Coronary artery (tissue), 2 donors: ENCODE measurements at regions not wholly inside any gene's neighbourhood (a gene's known extent, or its start where the extent isn't known, plus 50 kb on each side); places are given as distances from the start of the nearest gene placed in this dataset.
A peak's percentile ranks its signal among the peaks of the same experiment; 100 is the strongest.

Source experiments
- DNase-seq: peaks from one replicate; pipeline ENCODE4 v3.0.0-alpha.2; 2017; ENCODE audit warnings: low spot score
- H3K27ac ChIP-seq, 2 donors: fragments of 200-600 bp; sonication (generic); one replicate each; pipeline ENCODE4 v1.5.1; 2016 to 2019
- H3K4me3 ChIP-seq: fragments of 200-600 bp; sonication (generic); 2 replicates; pipeline ENCODE4 v1.5.1; 2016; ENCODE audit warnings: mild to moderate bottlenecking, moderate library complexity
- CTCF ChIP-seq: fragments of 200-600 bp; sonication (generic); IDR thresholded peaks from one replicate; pipeline ENCODE4 v1.5.1; 2019; ENCODE audit warnings: antibody characterized with exemption

- DNase-seq: no peak
- Histone ChIP-seq H3K4me3 (peak overlapping the region; percentile 23), H3K27ac (peak overlapping the region in 1 of 2 donors; percentile 61)
- TF ChIP-seq CTCF: no peak
These were observed 291.2 kb downstream of the PTPRC start for GRCh38 chr1:198929961-198930599.

- no peak overlapping the region for H3K27ac ChIP-seq
- no peak for DNase-seq
- no peak overlapping the region for H3K4me3 ChIP-seq
- no peak for TF ChIP-seq CTCF
These were observed 293.6 kb downstream of the PTPRC start for GRCh38 chr1:198932351-198932991.

GRCh38 chr1:198933515-198934222 is 294.8 kb downstream of the PTPRC start:
- no peak for TF ChIP-seq CTCF
- DNase-seq: no peak
- Histone ChIP-seq H3K27ac (no peak overlapping the region), H3K4me3 (no peak overlapping the region)

GRCh38 chr1:198934426-198934825 is 295.6 kb downstream of the PTPRC start:
- DNase-seq: no peak
- peak overlapping the region; percentile 77 for H3K4me3 ChIP-seq
- TF ChIP-seq CTCF: no peak
- peak overlapping the region in 1 of 2 donors; percentile 21 for H3K27ac ChIP-seq

- peak overlapping the region; percentile 77 for H3K4me3 ChIP-seq
- TF ChIP-seq CTCF: no peak
- DNase-seq: no peak
- peak overlapping the region in 1 of 2 donors; percentile 21 for H3K27ac ChIP-seq
These were observed 296.1 kb downstream of the PTPRC start for GRCh38 chr1:198934901-198935305.

- TF ChIP-seq CTCF: no peak
- peak overlapping the region in 1 of 2 donors; percentile 21 for H3K27ac ChIP-seq
- peak overlapping the region; percentile 77 for H3K4me3 ChIP-seq
- DNase-seq: no peak
These were observed 296.6 kb downstream of the PTPRC start for GRCh38 chr1:198935306-198935921.
